ENCODE measurements at regions not wholly inside any gene's neighbourhood (a gene's known extent, or its start where the extent isn't known, plus 50 kb on each side); places are given as distances from the start of the nearest gene placed in this dataset.

- no peak for DNase-seq
These were observed 436.4 kb downstream of the ZNF521 start for GRCh38 chr18:24915547-24915946.

GRCh38 chr18:24917767-24918166, 434.2 kb downstream of the ZNF521 start:
- no peak for DNase-seq

- no peak for DNase-seq
These were observed 433.7 kb downstream of the ZNF521 start for GRCh38 chr18:24918257-24918656.

GRCh38 chr18:24919181-24919797, 432.7 kb downstream of the ZNF521 start:
- no peak for DNase-seq

- DNase-seq = no peak
These were observed 429.5 kb downstream of the ZNF521 start for GRCh38 chr18:24922491-24922890.

GRCh38 chr18:24923138-24923537, 428.8 kb downstream of the ZNF521 start:
- no peak for DNase-seq

GRCh38 chr18:24924066-24924716, 427.8 kb downstream of the ZNF521 start:
- DNase-seq = no peak

- no peak for DNase-seq
These were observed 425.3 kb downstream of the ZNF521 start for GRCh38 chr18:24926649-24927048.

- no peak for DNase-seq
These were observed 423.6 kb downstream of the ZNF521 start for GRCh38 chr18:24928301-24928878.

- no peak for DNase-seq
These were observed 421.5 kb downstream of the ZNF521 start for GRCh38 chr18:24930478-24930877.

- no peak for DNase-seq
These were observed 421.0 kb downstream of the ZNF521 start for GRCh38 chr18:24930971-24931370.

GRCh38 chr18:24933345-24933744, 418.6 kb downstream of the ZNF521 start:
- DNase-seq = no peak

GRCh38 chr18:24934258-24934932, 417.6 kb downstream of the ZNF521 start:
- DNase-seq = no peak

- DNase-seq = no peak
These were observed 417.0 kb downstream of the ZNF521 start for GRCh38 chr18:24935008-24935407.

- no peak for DNase-seq
These were observed 416.1 kb downstream of the ZNF521 start for GRCh38 chr18:24935896-24936295.

GRCh38 chr18:24936691-24937090, 415.3 kb downstream of the ZNF521 start:
- no peak for DNase-seq

- no peak for DNase-seq
These were observed 414.2 kb downstream of the ZNF521 start for GRCh38 chr18:24937639-24938275.

- DNase-seq = no peak
These were observed 411.6 kb downstream of the ZNF521 start for GRCh38 chr18:24940416-24940815.

- DNase-seq = no peak
These were observed 410.6 kb downstream of the ZNF521 start for GRCh38 chr18:24941174-24941951.

- DNase-seq = no peak
These were observed 409.8 kb downstream of the ZNF521 start for GRCh38 chr18:24942144-24942543.

- DNase-seq = no peak
These were observed 404.3 kb downstream of the ZNF521 start for GRCh38 chr18:24947521-24948305.

GRCh38 chr18:24949908-24950307, 402.1 kb downstream of the ZNF521 start:
- no peak for DNase-seq
